ENCODE measurements at regions not wholly inside any gene's neighbourhood (a gene's known extent, or its start where the extent isn't known, plus 50 kb on each side); places are given as distances from the start of the nearest gene placed in this dataset.

DNA sequence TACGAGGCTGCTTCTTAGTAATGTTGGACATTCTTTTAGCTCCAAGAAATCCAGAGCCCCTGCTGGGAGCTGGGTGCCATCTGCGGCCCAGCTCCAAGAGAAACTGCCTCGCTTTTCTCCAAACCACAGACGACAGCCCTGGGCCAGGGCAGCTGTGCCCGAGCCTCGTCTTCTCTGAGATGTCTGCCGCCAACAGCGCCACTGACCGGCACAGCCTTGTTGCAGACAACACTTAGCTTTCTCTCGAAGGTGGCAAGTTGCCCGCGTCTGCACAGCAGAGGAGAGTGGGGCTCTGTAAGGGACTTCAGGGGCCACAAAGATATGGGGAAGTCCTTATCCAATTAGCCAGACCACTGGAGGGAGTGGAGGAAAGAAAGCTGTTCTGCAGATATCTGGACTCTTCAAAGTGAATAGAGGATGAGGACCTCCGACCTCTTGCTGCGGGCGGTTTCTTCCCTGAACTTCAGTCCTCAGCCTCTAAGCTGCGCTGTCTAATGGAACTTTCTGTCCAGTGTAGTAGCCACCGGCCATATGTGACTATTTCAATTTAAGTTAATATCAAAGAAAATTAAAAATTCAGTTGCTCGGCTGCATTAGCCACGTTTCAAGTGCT lies 63.9 kb upstream of the DISP3 start:
- TF ChIP-seq GATA3 (IDR thresholded peaks at IDR 0.05; ENCODE audit: low read depth, low read length) = no peak
- TF ChIP-seq GATA2 (IDR thresholded peaks at IDR 0.05; ENCODE audit: low read depth, low read length) = no peak

DNA sequence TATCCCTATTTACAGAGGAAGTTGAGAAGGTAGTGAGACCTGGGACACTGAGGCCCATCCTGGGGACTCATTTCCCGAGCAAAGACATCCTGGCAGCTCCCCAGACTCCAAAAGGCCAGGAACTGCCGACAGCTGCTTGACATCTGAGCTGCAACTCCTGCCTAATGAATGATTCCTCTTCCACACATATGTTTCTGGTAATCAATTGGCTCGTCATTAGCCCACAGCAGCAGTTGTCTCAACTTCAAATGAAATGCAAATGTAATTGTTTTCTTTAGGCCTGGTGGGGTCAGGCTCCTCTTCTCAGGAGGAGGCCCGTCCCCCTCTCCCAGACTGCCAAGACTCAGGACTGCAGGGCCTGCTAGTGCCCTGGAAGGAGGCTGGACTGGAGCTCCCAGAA lies 61.8 kb upstream of the DISP3 start:
- TF ChIP-seq GATA3 (IDR thresholded peaks at IDR 0.05; ENCODE audit: low read depth, low read length) = no peak
- no peak for TF ChIP-seq GATA2 (IDR thresholded peaks at IDR 0.05; ENCODE audit: low read depth, low read length)

DNA sequence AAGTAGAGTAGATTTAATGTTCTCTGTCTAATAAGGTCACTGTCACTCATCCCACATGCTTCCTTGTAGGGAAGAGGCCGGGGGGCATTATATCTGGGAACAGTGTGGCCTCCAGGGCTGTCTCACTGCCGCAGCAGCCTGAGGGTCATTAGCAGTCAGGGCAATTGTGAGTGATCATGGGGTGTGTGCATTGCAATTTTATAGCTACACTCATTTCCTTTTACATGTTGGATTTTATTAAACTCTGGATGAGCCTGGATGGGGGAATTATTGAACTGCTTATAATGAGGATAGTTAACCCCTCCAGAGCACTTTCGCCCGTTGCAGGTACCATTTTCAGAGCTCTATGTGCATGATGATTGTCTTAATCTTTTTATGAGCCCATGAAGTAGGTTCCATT lies 60.9 kb upstream of the DISP3 start:
- TF ChIP-seq GATA2 (IDR thresholded peaks at IDR 0.05; ENCODE audit: low read depth, low read length) (no peak), GATA3 (IDR thresholded peaks at IDR 0.05; ENCODE audit: low read depth, low read length) (no peak)

DNA sequence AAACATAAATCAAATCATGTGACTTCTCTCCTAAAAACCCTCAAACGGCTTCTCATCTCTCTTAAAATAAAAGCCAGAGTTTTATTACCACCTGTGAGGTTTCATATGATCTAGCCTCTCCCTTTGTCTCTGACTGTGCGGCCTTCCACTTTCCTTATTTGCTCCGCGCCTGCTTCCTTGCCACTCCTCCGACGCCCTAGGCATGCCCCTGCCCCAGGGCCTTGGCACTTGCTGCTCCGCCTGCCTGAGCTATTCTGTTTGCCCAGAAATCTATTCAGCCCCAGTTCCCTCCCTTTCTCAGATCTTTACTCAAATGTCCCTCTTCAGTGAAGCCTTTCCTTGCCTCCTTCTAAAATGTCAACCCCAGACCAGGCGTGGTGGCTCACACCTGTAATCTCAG lies 57.5 kb upstream of the DISP3 start:
- TF ChIP-seq GATA3 (IDR thresholded peaks at IDR 0.05; ENCODE audit: low read depth, low read length) (no peak), GATA2 (IDR thresholded peaks at IDR 0.05; ENCODE audit: low read depth, low read length) (no peak)

DNA sequence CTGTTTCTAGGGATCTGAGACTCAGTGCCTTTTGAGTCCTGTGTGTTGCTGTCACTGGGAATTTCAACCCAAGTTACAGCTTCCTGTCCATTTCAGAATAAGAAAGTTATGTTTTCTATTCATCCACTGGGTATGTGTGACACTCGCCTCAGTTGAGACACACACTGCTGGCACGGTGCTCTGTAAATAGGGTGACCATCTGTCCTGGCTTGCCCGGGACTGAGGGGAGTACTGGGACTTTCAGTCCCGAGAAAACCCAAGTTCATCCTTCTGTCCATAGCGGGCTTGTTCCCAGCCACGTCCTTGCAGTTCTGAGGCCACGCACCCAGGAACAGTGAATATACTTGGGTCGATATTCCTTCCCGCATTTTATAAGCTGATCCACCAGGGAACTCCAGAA lies 56.3 kb upstream of the DISP3 start:
- TF ChIP-seq GATA3 (IDR thresholded peaks at IDR 0.05; ENCODE audit: low read depth, low read length) (no peak), GATA2 (IDR thresholded peaks at IDR 0.05; ENCODE audit: low read depth, low read length) (no peak)

DNA sequence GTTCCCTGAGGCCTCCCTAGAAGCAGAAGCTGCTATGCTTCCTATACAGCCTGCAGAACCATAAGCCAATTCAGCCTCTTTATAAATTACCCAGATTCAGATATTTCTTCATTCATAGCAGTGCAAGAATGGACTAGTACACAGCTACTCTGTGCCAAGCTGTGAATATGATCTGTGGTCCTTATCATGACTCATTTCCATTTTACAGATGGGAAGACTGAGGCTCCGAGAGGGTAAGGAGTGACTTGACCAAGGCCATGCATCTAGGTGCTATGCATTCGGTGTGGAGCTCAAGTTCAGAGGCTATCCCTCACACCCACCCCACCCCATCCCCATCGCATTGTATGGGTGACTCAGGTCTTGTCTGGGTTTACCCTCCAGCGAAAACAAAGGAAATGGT lies 52.3 kb upstream of the DISP3 start:
- TF ChIP-seq GATA2 (IDR thresholded peaks at IDR 0.05; ENCODE audit: low read depth, low read length) = no peak
- TF ChIP-seq GATA3 (IDR thresholded peaks at IDR 0.05; ENCODE audit: low read depth, low read length) = no peak

DNA sequence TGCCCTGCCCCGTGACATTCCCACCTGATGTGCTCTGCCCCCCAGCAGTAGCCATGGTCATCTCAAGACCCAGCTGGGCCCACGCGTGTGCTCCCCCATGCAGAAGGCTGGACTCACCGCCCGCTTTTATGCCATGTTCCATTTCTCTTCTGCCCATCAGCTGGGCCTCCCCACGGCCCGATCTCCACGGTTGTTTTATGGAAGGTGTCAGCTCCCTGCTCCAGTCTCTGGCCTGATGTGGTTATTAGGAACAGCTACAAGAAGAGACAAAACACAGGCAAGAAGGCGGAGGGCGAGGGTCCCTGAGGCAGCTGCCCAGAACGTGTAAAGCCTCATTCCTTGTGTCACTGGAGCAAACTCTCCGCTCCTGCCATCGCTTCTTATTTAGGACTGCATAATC lies 50.2 kb upstream of the DISP3 start:
- TF ChIP-seq GATA3 (IDR thresholded peaks at IDR 0.05; ENCODE audit: low read depth, low read length) (no peak), GATA2 (IDR thresholded peaks at IDR 0.05; ENCODE audit: low read depth, low read length) (no peak)

Data from SH-SY5Y (cell line).